ENCODE measurements at regions not wholly inside any gene's neighbourhood (a gene's known extent, or its start where the extent isn't known, plus 50 kb on each side); places are given as distances from the start of the nearest gene placed in this dataset.
"Not testable (repeated sequence)": the region's sequence is repeated elsewhere in the genome, so short reads cannot be mapped to it uniquely, and the experiment has no call there.

DNA sequence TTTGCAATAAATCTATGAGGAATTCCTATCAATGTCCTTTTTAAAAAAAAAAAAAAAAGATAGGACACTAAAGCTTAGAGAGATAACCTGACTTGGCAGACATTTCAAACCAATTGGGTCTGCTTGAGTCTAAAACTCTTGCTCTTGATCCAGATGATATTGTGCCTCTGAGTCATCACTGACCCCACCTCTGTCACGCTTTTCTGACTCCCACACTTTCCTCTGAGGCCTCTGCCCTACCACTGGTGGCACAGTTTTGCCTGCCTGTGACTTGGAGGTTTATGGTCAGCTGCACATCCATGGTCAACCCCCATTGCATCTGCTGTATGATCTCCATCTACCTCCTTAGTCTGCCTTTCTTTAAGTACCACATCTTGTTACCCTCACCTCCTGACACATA, 328.7 kb downstream of the SPRY2 start:
- DNase-seq: no peak

DNA sequence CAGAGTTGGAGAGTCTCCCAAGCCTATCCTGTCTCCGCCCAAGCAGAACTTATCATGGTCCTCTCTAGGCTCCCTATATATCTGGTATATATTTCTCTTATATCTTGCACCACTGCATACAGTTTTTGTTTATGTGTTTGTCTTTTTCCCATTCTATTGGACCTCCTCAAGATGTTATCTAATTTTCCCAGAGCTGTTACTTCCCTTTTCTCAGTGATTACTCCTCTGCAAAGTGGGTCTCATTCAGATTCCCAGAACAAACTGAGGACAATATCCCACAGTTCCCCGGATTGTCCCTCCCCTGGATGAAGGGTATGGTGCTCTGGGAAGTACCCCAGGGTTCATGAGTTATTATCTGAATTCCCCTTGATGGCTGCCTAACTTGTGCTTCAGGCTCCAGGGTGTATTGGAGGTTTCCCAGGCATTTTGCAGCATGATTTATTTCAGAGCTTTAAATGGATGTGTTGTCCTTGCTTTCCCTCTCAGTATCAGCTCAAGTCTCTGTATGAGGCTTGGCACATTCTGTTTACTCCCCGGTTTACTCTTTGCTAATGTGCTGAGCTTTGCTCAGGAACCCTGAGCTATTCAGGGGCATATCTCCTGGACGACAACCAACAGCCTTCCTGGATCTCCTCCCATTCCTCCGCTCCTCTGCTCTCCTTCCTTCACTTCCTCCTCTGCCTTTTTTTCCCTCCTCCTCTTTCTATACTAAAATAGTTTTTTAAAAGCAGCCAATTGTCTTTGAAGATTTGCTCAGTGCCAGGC, 329.3 kb downstream of the SPRY2 start:
- DNase-seq: no peak

DNA sequence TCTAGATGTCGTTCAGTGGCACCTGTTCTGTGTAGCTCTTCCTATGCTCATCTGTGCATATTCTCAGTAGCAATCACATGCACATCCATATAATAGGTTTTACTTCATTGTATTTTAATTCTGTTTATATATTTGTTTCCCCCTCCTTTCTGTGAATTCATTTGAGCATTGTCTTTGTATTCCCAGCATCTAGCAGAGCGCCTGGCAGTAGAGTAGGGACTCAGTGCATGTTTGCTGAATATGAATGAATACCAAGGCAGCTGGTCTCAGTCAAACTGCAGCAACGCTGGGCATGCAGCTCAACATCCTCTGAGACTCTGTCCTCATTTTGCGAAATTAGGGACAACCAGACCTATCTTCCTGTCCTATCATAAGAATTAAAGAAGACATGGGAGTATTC, 330.1 kb downstream of the SPRY2 start:
- DNase-seq: no peak

DNA sequence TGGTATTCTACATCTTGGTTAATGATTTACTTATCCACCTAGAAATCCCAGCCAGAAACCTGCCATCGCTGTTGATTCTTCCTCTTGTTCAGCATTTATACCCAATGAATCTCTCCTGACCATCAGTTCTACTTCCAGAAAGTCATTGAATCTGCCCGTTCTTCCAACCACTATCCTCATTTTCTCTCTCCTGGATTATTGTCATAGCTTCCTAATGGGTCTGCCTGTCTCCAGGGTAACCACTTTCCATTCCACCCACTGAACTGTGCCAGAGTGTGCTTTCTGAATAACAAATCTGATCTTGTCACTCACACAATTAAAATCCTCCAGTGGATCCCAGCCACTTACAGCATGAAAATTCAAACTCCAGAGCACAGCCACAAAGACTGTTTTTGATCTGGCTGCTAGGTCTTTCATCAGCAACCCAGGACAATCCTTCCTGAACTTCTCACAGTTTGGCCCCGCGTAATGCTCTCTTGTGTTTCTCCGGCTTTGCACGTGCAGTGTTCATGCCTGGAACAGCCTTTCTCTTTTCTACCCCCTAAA, 330.6 kb downstream of the SPRY2 start:
- no peak for DNase-seq

DNA sequence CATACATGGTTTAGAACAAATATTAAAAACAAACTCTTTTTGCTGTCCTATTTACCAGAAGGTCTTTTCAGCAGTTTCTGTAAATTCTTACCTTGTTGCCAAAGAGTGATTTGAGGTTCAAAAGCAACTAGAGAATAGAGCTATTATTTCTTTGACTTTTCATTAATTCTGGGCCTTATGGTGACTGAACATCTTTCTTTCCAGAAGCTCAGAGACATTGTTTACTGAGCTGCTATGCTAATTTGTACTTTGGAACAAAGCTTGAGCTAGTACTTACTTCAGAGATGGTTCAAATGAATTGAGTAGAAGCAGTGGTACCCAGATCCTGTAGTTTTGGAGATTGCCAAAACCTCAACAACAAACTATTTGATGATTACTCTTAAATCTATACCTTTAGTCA, 331.2 kb downstream of the SPRY2 start:
- no peak for DNase-seq

DNA sequence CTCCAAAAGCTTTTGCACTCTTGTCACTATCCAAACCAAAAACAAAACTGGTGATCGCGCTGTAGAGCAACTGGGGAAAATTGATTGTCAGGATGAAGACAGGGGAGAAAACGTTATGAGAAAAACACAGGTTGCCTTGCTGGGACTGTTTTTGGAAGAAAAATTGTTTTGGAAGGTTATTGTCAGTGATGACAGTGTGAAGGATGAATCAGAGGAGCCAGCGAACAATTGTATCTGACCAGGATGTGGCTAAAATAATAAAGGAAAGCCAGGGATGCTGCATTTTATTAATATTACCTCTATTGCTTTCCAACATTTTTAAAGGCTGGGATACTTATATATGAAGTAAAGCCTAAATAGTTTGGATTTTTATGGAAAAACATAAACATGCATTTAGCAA, 334.0 kb downstream of the SPRY2 start:
- DNase-seq: no peak

DNA sequence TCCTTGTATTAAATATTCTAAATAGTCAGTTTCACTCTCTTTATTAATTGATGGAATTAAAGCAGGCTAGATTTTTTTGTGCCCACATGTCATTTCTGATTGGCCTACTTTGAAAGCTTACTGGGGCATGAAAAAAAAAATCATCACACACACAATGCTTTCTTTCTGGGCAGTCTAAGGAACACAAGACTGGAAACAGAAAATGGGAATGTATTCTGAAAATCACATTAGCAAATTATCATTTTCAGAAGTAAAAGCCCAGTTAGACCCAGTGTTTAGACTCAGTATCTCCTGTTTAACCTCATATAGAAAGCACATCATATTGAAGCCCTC, 339.4 kb downstream of the SPRY2 start:
- no peak for DNase-seq

DNA sequence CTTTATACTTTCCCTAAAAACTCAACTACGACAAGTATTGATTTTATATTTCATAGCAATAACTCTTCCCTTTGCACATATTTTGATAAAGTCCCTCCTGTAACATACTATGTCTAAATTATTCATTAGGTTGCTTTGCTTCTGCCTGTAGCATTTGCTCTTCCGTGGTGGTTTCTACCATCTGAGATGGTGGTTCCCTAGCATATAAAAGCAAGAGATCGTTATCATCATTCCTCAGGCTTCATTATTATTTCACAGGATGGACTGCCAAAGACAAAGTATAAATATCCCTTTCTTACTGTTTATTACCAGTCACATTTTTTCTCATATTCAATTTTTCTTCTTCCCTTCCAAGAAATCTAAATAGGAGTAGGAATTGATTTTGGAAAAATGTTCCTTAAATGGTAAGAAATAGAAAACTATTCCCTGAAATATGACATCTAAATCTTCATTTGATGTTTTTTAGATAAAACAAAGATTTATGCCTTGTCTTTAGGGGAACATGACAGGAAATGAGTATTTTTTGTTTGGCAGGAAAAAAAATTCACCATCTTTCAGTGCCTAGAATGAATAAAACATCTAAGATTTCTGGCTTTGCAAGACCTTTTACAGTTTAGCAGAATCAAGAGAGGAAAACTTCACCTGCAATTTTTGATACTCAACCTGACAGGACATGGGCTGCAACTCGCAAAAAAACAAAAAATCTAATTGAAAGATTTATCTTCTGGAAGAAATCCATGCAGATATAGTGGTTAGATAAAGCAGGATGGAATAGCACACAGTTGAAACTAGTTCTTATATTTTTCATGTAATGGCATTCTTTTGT, 340.0 kb downstream of the SPRY2 start:
- no peak for DNase-seq

DNA sequence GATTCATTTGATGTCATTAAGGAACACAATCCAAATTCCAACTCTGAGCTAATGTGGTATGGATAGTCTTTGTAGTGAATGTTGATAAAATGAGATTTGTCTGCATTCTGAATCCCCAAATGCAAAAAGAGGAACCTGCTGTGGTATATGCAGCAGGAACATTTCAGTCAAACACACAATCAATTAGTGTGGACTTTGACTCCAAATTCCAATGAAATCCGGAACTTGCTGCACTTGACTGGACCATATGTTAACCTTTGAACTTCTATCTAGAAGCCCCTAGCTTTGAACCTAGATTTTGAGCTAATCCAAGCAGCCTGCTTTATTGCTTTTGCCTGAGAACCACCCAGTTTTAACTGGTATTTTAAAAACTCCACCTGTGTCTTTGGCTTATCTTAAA, 341.3 kb downstream of the SPRY2 start:
- DNase-seq: no peak

DNA sequence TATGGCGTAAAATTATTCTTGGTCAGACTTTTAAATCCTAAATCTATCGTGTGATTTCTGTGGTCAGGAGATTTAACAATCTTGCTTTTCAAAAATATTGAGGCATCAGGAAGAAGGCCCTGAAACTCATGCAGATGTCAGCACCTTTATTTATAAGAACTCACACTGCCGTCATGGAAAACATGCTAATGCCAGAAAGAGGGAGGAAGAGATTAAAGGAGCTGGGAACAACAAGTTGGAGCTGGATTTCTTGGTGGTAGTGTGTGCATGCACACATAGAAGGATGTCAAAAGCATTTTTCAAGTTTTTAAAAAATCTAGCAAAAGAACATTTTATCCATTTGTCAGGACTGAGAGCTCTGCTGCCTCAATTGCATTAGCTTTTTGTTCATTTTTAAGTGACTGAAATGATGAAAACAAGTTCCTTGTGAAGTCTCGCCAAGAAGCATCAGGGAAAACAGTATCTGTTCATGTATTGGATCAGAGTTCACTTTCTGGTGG, 342.5 kb downstream of the SPRY2 start:
- DNase-seq: no peak

DNA sequence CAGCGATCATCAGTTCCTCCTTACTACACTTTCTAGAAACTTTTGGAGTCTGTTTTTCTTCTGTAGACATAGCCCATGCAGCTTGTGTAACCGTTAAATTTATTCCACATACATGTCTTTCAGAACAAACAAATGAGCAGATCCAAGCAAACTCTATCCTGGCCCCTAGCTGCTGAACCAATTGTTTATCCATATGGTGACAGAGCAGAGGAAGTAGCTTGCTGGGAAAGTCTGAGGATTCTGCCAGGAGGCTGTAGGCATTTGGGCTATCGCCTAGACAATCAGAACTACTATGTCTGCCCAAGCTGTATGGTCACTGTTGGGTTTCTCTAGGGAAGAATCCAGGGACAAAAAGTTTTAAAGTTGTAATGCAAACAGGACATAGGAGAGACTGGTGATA, 343.7 kb downstream of the SPRY2 start:
- no peak for DNase-seq

DNA sequence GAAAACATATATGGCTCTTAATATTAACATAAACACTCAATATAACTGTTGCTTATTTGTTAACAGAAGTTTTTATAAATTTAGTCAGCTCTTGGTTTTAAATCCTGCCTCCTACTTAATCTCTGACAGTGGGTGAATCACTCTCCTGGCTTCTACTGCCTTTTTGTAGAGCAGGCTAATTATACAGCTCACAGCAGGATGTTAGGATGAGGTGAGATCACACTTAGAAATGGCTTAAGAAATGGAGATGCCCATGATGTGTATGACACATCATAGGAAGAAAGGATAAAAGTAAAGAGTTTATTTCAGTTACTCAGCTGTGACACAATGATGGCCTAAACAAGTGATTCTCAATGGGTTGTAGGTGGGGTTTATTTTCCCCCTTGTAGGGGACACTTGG, 345.6 kb downstream of the SPRY2 start:
- no peak for DNase-seq

DNA sequence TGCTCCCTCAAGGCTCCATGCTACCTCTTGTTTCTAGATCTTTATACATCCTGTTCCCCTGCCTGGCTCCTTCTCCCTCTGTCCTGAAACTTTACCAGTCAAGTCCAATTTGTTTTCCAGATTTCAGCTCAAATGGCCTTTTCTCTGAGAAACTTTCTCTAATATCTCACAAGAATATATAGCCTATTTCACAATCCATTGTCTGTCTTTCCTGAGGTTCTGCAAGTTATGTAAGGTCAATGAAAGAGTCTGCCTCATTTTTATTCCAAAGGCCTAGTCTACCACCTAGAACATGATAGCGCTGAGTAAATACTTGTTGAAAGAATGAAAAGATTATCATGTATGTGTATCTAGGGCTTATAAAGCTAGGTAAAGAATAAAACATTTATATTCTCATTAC, 348.8 kb downstream of the SPRY2 start:
- DNase-seq: no peak

DNA sequence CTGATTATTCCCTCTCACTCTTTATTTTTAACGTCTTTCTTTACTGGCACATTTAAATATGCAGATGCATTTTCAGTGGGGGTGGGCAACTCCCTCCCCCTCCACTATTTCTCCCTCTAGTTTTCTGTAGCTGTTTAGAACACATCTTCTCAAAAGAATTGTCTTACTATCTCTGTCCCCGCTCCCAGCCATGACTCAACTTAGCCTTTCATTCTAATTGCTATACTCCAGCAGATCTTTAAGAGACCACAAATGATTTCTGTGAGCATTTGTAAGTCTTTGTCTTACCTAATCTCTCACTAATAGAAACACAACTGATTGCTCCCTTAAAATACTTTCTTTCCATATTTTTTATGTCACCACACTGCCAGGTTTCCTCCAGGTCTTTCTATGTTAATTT, 350.9 kb downstream of the SPRY2 start:
- DNase-seq: no peak

DNA sequence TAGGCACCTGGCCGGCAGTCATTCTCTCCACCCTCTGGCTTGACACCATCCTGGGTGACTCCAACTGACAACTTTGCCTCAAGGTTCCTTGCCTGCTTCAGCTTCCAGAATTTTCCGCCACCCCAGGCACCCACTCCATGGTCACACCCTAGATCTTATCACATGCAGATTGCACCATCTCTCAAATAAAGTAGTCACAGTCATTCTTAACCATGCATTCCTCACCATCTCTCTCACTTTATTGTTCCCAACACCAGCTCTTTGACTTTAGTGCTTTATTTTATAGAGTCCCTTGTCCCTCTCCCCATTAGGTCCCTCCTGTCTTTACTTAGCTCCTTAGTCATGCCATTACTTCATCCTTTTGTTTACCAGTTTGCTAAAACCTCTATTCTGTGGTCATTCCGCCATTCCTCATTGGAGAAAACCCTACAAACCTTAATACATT, 351.7 kb downstream of the SPRY2 start:
- DNase-seq: no peak

DNA sequence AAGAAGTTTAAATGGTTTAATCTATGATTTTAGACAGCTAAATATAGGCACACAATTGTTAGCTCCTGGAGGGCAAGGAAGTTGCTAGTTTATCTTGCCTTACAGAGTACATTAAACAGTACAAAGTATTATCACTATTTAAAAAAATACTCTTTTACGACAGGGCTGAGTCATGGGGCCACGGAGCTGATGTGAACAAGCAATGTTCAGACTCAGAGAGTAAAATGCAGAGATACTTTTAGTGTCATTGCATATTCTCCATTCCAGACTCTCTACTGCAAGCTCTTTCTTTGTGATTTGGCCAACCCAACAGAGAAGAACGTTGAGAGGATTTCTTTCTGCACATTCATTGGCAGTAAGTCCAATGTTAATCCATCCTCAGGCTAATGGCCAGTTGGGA, 352.4 kb downstream of the SPRY2 start:
- DNase-seq: no peak

DNA sequence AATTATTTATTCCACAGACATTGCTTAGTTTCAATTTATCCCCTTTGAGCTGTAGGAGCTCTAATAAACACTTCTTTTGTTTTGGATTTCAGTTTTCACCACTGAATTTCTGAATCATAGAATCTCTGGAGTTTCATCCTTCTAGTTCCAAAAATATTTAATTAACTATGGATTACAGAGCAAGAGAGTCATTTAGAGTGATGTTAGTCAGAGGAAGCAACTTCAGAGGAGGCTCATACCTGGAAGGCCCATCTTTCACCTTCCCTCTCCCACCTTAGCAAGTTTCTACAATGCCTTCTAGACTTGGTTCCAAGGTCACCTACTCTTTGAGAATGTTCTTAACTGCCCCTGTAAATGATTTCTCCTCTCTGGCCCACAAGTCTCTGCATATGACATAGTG, 353.2 kb downstream of the SPRY2 start:
- DNase-seq: no peak

DNA sequence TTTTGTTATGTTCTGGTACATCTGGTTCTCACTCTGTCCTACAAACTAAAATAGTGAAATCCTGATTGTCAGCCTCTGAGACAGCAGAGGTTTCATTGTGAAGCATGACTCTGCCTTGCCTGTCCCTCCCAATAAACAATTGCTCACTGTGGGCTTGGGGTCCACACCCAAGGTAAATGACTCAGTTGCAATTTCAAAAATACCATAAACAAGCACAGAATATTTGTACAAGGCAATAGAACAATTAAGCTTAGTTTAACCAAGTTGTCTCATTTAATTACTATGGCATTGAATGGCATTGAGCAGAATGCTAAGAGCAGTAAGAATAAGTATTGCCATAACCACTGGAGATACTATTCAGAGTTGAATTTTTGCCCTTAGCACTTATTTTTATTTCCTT, 353.6 kb downstream of the SPRY2 start:
- no peak for DNase-seq

DNA sequence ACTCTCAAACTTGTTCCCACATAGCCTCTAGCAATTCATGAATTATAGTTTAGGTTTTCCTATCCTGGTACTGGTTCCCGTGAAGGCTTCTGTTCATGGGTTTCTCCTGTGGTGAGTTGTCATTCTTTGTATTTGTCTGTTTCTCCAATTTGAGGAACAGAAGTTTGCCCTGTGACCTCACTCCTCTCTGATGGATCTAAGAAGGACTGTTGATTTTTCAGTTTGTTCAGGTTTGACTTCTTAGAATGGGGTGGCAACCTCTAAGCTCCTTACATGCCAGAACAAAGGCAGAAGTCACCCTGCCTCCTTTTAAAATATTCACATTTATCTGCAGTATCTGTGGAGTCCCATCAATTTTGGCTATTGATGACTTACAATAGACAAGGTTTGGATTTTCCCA, 354.0 kb downstream of the SPRY2 start:
- no peak for DNase-seq

DNA sequence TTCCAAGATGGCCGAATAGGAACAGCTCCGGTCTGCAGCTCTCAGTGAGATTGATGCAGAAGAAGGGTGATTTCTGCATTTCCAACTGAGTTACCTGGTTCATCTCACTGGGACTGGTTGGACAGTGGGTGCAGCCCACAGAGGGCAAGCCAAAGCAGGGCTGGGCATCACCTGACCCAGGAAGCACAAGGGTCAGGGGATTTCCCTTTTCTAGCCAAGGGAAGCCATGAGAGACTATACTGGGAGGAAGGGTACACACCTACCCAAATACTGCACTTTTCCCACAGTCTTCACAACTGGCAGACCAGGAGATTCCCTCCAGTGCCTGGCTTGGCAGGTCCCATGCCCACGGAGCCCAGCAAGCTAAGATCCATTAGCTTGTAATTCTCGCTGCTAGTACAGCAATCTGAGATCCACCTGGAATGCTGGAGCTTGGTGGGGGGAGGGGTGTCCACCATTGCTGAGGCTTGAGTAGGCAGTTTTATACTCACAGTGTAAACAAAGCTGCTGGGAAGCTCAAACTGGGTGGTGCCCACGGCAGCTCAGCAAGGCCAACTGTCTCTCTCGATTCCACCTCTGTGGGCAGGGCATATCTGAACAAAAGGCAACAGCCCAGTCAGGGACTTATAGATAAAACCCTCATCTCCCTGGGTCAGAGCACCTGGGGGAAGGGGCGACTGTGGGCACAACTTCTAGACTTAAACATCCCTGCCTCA, 365.8 kb downstream of the SPRY2 start:
- not testable (repeated sequence) for DNase-seq

DNA sequence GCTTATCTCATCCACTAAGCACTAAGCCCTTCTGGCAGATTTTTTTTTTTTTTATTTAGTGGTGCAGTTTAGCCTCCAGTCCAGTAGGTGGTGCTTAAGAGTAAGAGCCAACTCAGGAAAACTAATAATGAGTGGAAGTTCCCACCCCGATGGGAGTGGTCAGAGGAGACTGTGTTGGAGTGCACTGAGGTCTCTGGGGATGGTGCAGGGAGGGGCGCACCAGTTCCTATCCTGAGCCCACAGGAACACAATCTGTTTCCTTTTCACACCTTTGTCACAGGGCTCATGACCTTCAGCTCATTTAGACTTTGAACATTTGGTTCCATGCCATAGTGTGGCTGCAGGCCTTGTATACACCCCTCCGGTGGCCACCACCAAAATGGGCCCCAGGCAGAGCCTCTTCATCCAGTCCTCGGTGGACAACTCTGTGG, 367.4 kb downstream of the SPRY2 start:
- no peak for DNase-seq

DNA sequence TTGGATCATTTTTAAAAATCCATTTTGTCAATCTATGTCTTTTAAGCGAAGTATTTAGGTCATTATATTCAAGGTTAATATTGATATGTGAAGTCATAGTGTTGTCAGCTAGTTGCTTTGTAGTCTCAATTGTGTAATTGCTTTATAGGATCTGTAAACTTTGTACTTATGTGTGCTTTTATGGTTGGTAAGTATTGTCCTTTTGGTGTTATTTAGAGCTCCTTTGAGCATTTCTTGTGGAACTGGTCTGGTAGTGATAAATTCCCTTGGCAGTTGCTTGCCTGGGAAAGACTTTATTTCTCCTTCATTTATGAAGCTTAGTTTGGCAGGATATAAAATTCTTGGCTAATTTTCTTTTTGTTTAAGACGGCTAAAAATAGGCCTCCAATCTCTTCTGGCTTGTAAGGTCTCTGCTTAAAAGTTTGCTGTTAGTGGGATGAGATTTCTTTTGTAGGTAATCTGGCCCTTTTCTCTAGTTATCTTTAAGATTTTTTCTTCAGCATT, 368.8 kb downstream of the SPRY2 start:
- DNase-seq: no peak

DNA sequence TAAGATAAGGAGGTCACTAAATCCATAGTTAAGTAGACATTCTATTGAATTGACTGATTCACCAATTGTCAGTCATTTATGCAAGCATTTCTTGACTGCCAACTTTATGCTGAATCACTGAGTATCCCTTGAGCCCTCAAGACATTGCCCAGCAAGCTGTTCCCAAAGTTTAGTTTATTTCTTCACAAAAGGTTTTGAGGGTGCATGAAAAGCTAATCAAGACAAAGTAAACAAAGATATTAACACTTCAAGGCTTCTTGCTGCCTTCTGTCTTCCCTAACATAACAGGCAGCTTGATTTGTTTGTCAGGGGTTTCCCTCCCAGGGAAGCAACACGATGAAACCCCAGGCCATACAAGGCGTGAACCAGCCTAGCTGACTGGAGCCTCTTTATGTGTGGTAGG, 374.4 kb downstream of the SPRY2 start:
- no peak for DNase-seq
